HG03575 (cell line): ENCODE measurements at regions not wholly inside any gene's neighbourhood (a gene's known extent, or its start where the extent isn't known, plus 50 kb on each side); places are given as distances from the start of the nearest gene placed in this dataset.
"Not testable (repeated sequence)": the region's sequence is repeated elsewhere in the genome, so short reads cannot be mapped to it uniquely, and the experiment has no call there.

ENCODE experiments used
- ATAC-seq: cut with Tn5 transposase; IDR thresholded peaks from one replicate; pipeline ENCODE4 v1.9.1; 2021; ENCODE audit not compliant: unreplicated experiment, insufficient number of reproducible peaks, low FRiP score; ENCODE audit errors: extremely low read depth

GRCh38 chr9:22508354-22508753 is 61.7 kb downstream of the DMRTA1 start:
- not testable (repeated sequence) for ATAC-seq

- no peak for ATAC-seq
These were observed 62.2 kb downstream of the DMRTA1 start for GRCh38 chr9:22508790-22509189.

- no peak for ATAC-seq
These were observed 65.9 kb downstream of the DMRTA1 start for GRCh38 chr9:22512495-22512894.

- ATAC-seq = no peak
These were observed 68.2 kb downstream of the DMRTA1 start for GRCh38 chr9:22514871-22515270.

- ATAC-seq = no peak
These were observed 75.6 kb downstream of the DMRTA1 start for GRCh38 chr9:22522206-22522740.

- ATAC-seq = no peak
These were observed 81.9 kb downstream of the DMRTA1 start for GRCh38 chr9:22528485-22528884.

- no peak for ATAC-seq
These were observed 83.0 kb downstream of the DMRTA1 start for GRCh38 chr9:22529426-22530199.

GRCh38 chr9:22535780-22536179 is 89.2 kb downstream of the DMRTA1 start:
- ATAC-seq = no peak

GRCh38 chr9:22537721-22538120 is 91.1 kb downstream of the DMRTA1 start:
- ATAC-seq = no peak

GRCh38 chr9:22548625-22549024 is 102.0 kb downstream of the DMRTA1 start:
- ATAC-seq = no peak

- no peak for ATAC-seq
These were observed 128.1 kb downstream of the DMRTA1 start for GRCh38 chr9:22574740-22575139.

GRCh38 chr9:22580788-22581187 is 134.2 kb downstream of the DMRTA1 start:
- ATAC-seq = no peak

GRCh38 chr9:22582221-22582620 is 135.6 kb downstream of the DMRTA1 start:
- ATAC-seq = no peak

GRCh38 chr9:22588918-22589317 is 142.3 kb downstream of the DMRTA1 start:
- ATAC-seq = no peak

GRCh38 chr9:22590336-22591033 is 143.9 kb downstream of the DMRTA1 start:
- ATAC-seq = no peak

GRCh38 chr9:22595805-22596204 is 149.2 kb downstream of the DMRTA1 start:
- ATAC-seq = no peak

- ATAC-seq = no peak
These were observed 170.5 kb downstream of the DMRTA1 start for GRCh38 chr9:22617156-22617555.

GRCh38 chr9:22622815-22623214 is 176.2 kb downstream of the DMRTA1 start:
- no peak for ATAC-seq

GRCh38 chr9:22623236-22623635 is 176.6 kb downstream of the DMRTA1 start:
- ATAC-seq = no peak

GRCh38 chr9:22625540-22625939 is 178.9 kb downstream of the DMRTA1 start:
- ATAC-seq = no peak
